HCT116 (cell line): ENCODE measurements at regions not wholly inside any gene's neighbourhood (a gene's known extent, or its start where the extent isn't known, plus 50 kb on each side); places are given as distances from the start of the nearest gene placed in this dataset.

Experiments used
- ATAC-seq: fragments of 200-7000 bp; cut with Tn5 transposase; 2 replicates; pipeline ENCODE4 v1.9.1; 2020; ENCODE audit warnings: mild to moderate bottlenecking, moderate library complexity
- BruUV-seq: library from RNA; stranded (reverse); fragments of 400-500 nt; replicated peaks from 2 replicates; lab custom pipeline; 2021; lab: Mats Ljungman, UMichigan
- CTCF ChIA-PET: fragments of 300-600 bp; sonication (Branson Sonifier 250); formaldehyde crosslinking; loops from one replicate; lab custom pipeline; 2021; ENCODE audit warnings: antibody characterized with exemption; lab: Charles Lee
- POLR2A ChIA-PET: fragments of 300-600, 350-600 bp; sonication (Branson Sonifier 250); formaldehyde crosslinking; loops from one replicate; lab custom pipeline; 2021; ENCODE audit warnings: antibody characterized with exemption; lab: Charles Lee
- RAD21 ChIA-PET, 2 experiments: fragments of 300-600 bp; sonication (Branson Sonifier 250); formaldehyde crosslinking; loops; one replicate each; lab custom pipeline; 2023; ENCODE audit warnings: low total read pairs in 2 of 2; ENCODE audit not compliant: uncharacterized antibody in 2 of 2, unreplicated experiment in 2 of 2, low non-redundant PET in 1 of 2; lab: Charles Lee
- DNase-seq: peaks from one replicate; pipeline ENCODE4 v3.0.0-alpha.2; 2010; ENCODE audit warnings: low read depth, low spot score
- H2AFZ ChIP-seq: fragments of 200-600 bp; shearing (Covaris generic), sonication (generic); 2 replicates; pipeline ENCODE4 v1.6.1; 2017; ENCODE audit warnings: low read depth, mixed run types, mixed read lengths, antibody characterized with exemption, low read length; ENCODE audit not compliant: poor library complexity, severe bottlenecking
- H3K27ac ChIP-seq: 2 replicates; pipeline ENCODE4 v1.5.1; 2012; ENCODE audit warnings: low read depth, low read length
- H3K27me3 ChIP-seq: fragments of 200-600 bp; sonication (generic); 2 replicates; pipeline ENCODE4 v1.6.1; 2016; ENCODE audit warnings: mixed run types, low read length, mixed read lengths; ENCODE audit not compliant: insufficient read depth
- H3K36me3 ChIP-seq, 2 experiments: fragments of 200-500 bp in 1 of 2; fragments of 200-600 bp in 1 of 2; sonication (Bioruptor generic) in 1 of 2; sonication (generic) in 1 of 2; 2 replicates each; pipeline versions ENCODE4 v1.5.1 to v1.6.1; 2014 to 2016; ENCODE audit warnings: low read length in 2 of 2, inconsistent platforms in 1 of 2, mixed read lengths in 1 of 2, mixed run types in 1 of 2; ENCODE audit not compliant: insufficient read depth in 2 of 2, control insufficient read depth in 1 of 2
- H3K4me1 ChIP-seq, 2 experiments: fragments of 200-600 bp in 1 of 2; sonication (generic) in 1 of 2; 2 replicates each; pipeline versions ENCODE4 v1.5.1 to v1.6.1; 2012 to 2017; ENCODE audit warnings: low read length in 2 of 2, inconsistent platforms in 1 of 2, mild to moderate bottlenecking in 1 of 2, mixed read lengths in 1 of 2, mixed run types in 1 of 2, moderate library complexity in 1 of 2; ENCODE audit not compliant: insufficient read depth in 2 of 2, control insufficient read depth in 1 of 2
- H3K4me2 ChIP-seq: fragments of 200-600 bp; sonication (generic); 2 replicates; pipeline ENCODE4 v1.6.1; 2017; ENCODE audit warnings: mixed run types, low read length, mixed read lengths
- H3K4me3 ChIP-seq, 2 experiments: fragments of 200-600 bp in 1 of 2; sonication (generic) in 1 of 2; replicated peaks in 1 of 2; 2 replicates each; pipeline ENCODE4 v1.5.1; 2011 to 2016; ENCODE audit warnings: low read length in 2 of 2, control low read depth in 1 of 2, low read depth in 1 of 2, mild to moderate bottlenecking in 1 of 2, mixed read lengths in 1 of 2, mixed run types in 1 of 2
- H3K79me2 ChIP-seq: fragments of 200-600 bp; sonication (generic); 2 replicates; pipeline ENCODE4 v1.6.1; 2017; ENCODE audit warnings: mild to moderate bottlenecking, mixed run types, low read length, moderate library complexity, mixed read lengths; ENCODE audit not compliant: insufficient read depth
- H3K9ac ChIP-seq: fragments of 200-600 bp; sonication (generic); 2 replicates; pipeline ENCODE4 v1.6.1; 2016; ENCODE audit warnings: low read length, mixed read lengths
- H3K9me2 ChIP-seq: fragments of 200-600 bp; sonication (generic), shearing (Covaris generic); 2 replicates; pipeline ENCODE4 v1.6.1; 2017; ENCODE audit warnings: mixed run types, mild to moderate bottlenecking, moderate library complexity; ENCODE audit not compliant: insufficient read depth
- H3K9me3 ChIP-seq, 2 experiments: fragments of 200-500 bp in 1 of 2; fragments of 200-600 bp in 1 of 2; sonication (Bioruptor generic) in 1 of 2; sonication (generic) in 1 of 2; 2 replicates each; pipeline ENCODE4 v1.6.1; 2014 to 2017; ENCODE audit warnings: low read length in 2 of 2, mixed read lengths in 2 of 2, inconsistent platforms in 1 of 2, low read depth in 1 of 2, mild to moderate bottlenecking in 1 of 2, mixed run types in 1 of 2, moderate library complexity in 1 of 2; ENCODE audit not compliant: control insufficient read depth in 1 of 2, insufficient read depth in 1 of 2
- H4K20me1 ChIP-seq: fragments of 200-600 bp; sonication (generic), shearing (Covaris generic); 2 replicates; pipeline ENCODE4 v1.6.1; 2017; ENCODE audit warnings: mixed run types, mild to moderate bottlenecking, moderate library complexity; ENCODE audit not compliant: insufficient read depth
- CEBPB ChIP-seq: IDR thresholded peaks from 2 replicates; pipeline ENCODE4 v1.6.1; 2012; ENCODE audit warnings: low read depth
- CTCF ChIP-seq, 3 experiments: fragments of 200-600 bp in 1 of 3; sonication (generic) in 1 of 3; IDR thresholded peaks in 2 of 3; conservative IDR thresholded peaks in 1 of 3; 2 replicates each; pipeline ENCODE4 v1.5.1; 2012 to 2017; ENCODE audit warnings: low read depth in 2 of 3, low read length in 2 of 3, antibody characterized with exemption in 1 of 3, borderline replicate concordance in 1 of 3, control low read depth in 1 of 3, mild to moderate bottlenecking in 1 of 3, mixed read lengths in 1 of 3, mixed run types in 1 of 3, moderate library complexity in 1 of 3; ENCODE audit not compliant: insufficient read depth in 1 of 3
- EGR1 ChIP-seq: IDR thresholded peaks from 2 replicates; pipeline ENCODE4 v1.6.1; 2012; ENCODE audit warnings: low read depth
- ELF1 ChIP-seq: IDR thresholded peaks from 2 replicates; pipeline ENCODE4 v1.6.1; 2012; ENCODE audit warnings: low read depth, borderline replicate concordance
- EZH2 ChIP-seq: fragments of 200-600 bp; sonication (generic); IDR thresholded peaks from 2 replicates; pipeline ENCODE4 v1.6.1; 2017; ENCODE audit warnings: antibody characterized with exemption, mixed run types
- EZH2phosphoT487 ChIP-seq: fragments of 200-600 bp; IDR thresholded peaks from 2 replicates; pipeline ENCODE4 v1.6.1; 2018; ENCODE audit warnings: antibody characterized with exemption, borderline replicate concordance
- MAX ChIP-seq: IDR thresholded peaks from 2 replicates; pipeline ENCODE4 v1.6.1; 2012
- POLR2A ChIP-seq: IDR thresholded peaks from 2 replicates; pipeline ENCODE4 v1.7.0; 2011; ENCODE audit warnings: borderline replicate concordance; ENCODE audit not compliant: insufficient read depth, insufficient read length; ENCODE audit errors: extremely low read depth
- POLR2AphosphoS5 ChIP-seq: IDR thresholded peaks from 2 replicates; pipeline ENCODE4 v1.6.1; 2011; ENCODE audit warnings: mild to moderate bottlenecking, low read depth, low read length, moderate library complexity
- RAD21 ChIP-seq: IDR thresholded peaks from 2 replicates; pipeline ENCODE4 v1.6.1; 2012; ENCODE audit warnings: low read depth, mild to moderate bottlenecking
- REST ChIP-seq: IDR thresholded peaks from 2 replicates; pipeline ENCODE4 v1.6.1; 2012; ENCODE audit warnings: low read depth
- SIN3A ChIP-seq: IDR thresholded peaks from 2 replicates; pipeline ENCODE4 v1.6.1; 2012; ENCODE audit warnings: low read depth
- SRF ChIP-seq: IDR thresholded peaks from 2 replicates; pipeline ENCODE4 v1.6.1; 2012; ENCODE audit warnings: low read depth
- YY1 ChIP-seq: IDR thresholded peaks from 2 replicates; pipeline ENCODE4 v1.6.1; 2011; ENCODE audit warnings: low read length, low read depth, moderate library complexity, mild to moderate bottlenecking; ENCODE audit not compliant: insufficient replicate concordance; ENCODE audit errors: extremely low read depth
- ZFX ChIP-seq: fragments of 450-650 bp; IDR thresholded peaks from 2 replicates; pipeline ENCODE4 v1.6.1; 2017
- ZNF274 ChIP-seq: fragments of 200-500 bp; sonication (Bioruptor generic); IDR thresholded peaks from 2 replicates; pipeline ENCODE4 v1.6.1; 2014; ENCODE audit warnings: mild to moderate bottlenecking, low read depth, low read length, inconsistent platforms
- intact Hi-C: fragments of 100-400 bp; cut with micrococcal nuclease; formaldehyde crosslinking; loops from 2 replicates; pipeline ENCODE4 v1.10.0; 2022

- Histone ChIP-seq H3K36me3 (no peaks in the 10 kb centered on the region), H3K4me2 (no peak overlapping the region), H3K9ac (no peak overlapping the region), H3K9me3 (no peaks in the 10 kb centered on the region), H3K27ac (no peak overlapping the region), H3K9me2 (no peaks in the 10 kb centered on the region), H3K4me3 (no peak overlapping the region), H3K27me3 (no peaks in the 10 kb centered on the region), H3K4me1 (no peaks in the 10 kb centered on the region), H3K79me2 (no peaks in the 10 kb centered on the region), H2AFZ (no peak overlapping the region), H4K20me1 (no peaks in the 10 kb centered on the region)
- ChIA-PET RAD21 (no interaction called here), POLR2A (no interaction called here), CTCF (no interaction called here)
- ATAC-seq: no peak
- intact Hi-C loops: no loop called here
- DNase-seq: no peak
- TF ChIP-seq CTCF (IDR thresholded peaks at IDR 0.05 in 2 of 3, conservative IDR thresholded peaks at IDR 0.05 in 1 of 3; ENCODE audit: borderline replicate concordance in 1 of 3, insufficient read depth in 1 of 3, low read depth in 2 of 3, low read length in 2 of 3) (no peak), SRF (no peak), EZH2phosphoT487 (no peak), EZH2 (no peak), POLR2AphosphoS5 (no peak), CEBPB (no peak), ZNF274 (no peak), RAD21 (no peak), POLR2A (no peak), SIN3A (no peak), ELF1 (no peak), YY1 (no peak), EGR1 (no peak), REST (no peak), MAX (no peak), ZFX (no peak)
- BruUV-seq: no TSS peak
Measured at GRCh38 chr2:82657106-82657505, 1802.0 kb downstream of the SUCLG1 start.
